ENCODE measurements at regions not wholly inside any gene's neighbourhood (a gene's known extent, or its start where the extent isn't known, plus 50 kb on each side); places are given as distances from the start of the nearest gene placed in this dataset.

DNA sequence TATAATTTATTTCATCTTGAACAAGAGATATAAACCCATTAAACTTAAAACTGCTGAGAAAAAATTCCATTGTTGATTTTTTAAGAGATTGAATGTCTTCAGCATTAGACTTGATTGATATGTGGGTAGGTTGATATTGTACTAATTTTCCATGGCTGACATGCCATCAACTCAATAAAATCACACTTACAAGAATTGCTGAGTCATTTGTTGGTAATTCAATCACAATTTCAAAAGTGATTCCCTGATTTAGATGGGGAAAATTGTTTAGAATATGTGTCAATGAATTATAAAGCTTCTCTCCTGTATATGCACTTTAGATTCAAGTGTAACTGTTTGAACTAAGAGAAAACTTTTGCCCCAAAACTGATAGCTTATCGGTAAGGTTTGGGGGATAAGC is 223.5 kb upstream of the NCAM2 start:
- Histone ChIP-seq H3K27me3 (ENCODE audit: control insufficient read depth, insufficient read depth, low read length) (no peaks in the 10 kb centered on the region), H3K4me3 (ENCODE audit: low read depth, low read length) (no peak overlapping the region), H3K9me3 (ENCODE audit: control insufficient read depth, insufficient read depth, low read length) (peaks cover 15% of the 10 kb centered on the region), H3K27ac (ENCODE audit: low read depth, low read length) (no peak overlapping the region)
- DNase-seq (ENCODE audit: low read depth, low spot score): no peak
- no peak for TF ChIP-seq CTCF (IDR thresholded peaks at IDR 0.05; ENCODE audit: low read depth, low read length)
- ChIA-PET CTCF (interaction anchor here (0.6 kb wide), 1 partner anchor 11 kb away, joined by 3 read pairs; no protein-coding TSS in a partner anchor), POLR2A (no interaction called here)

- Histone ChIP-seq H3K27ac (ENCODE audit: low read depth, low read length) (no peak overlapping the region), H3K9me3 (ENCODE audit: control insufficient read depth, insufficient read depth, low read length) (peaks cover 26% of the 10 kb centered on the region), H3K27me3 (ENCODE audit: control insufficient read depth, insufficient read depth, low read length) (no peaks in the 10 kb centered on the region), H3K4me3 (ENCODE audit: low read depth, low read length) (no peak overlapping the region)
- DNase-seq (ENCODE audit: low read depth, low spot score): no peak
- ChIA-PET POLR2A (no interaction called here), CTCF (no interaction called here)
- TF ChIP-seq CTCF (IDR thresholded peaks at IDR 0.05; ENCODE audit: low read depth, low read length): no peak
Measured at GRCh38 chr21:20779321-20779720, 218.9 kb upstream of the NCAM2 start.

- TF ChIP-seq CTCF (IDR thresholded peaks at IDR 0.05; ENCODE audit: low read depth, low read length): no peak
- Histone ChIP-seq H3K9me3 (ENCODE audit: control insufficient read depth, insufficient read depth, low read length) (peaks cover 17% of the 10 kb centered on the region), H3K27me3 (ENCODE audit: control insufficient read depth, insufficient read depth, low read length) (no peaks in the 10 kb centered on the region), H3K4me3 (ENCODE audit: low read depth, low read length) (no peak overlapping the region), H3K27ac (ENCODE audit: low read depth, low read length) (no peak overlapping the region)
- POLR2A ChIA-PET: no interaction called here
- DNase-seq (ENCODE audit: low read depth, low spot score): no peak
- CTCF ChIA-PET: no interaction called here
Measured at GRCh38 chr21:20783611-20784010, 214.6 kb upstream of the NCAM2 start.

GRCh38 chr21:20789729-20790500 is 208.3 kb upstream of the NCAM2 start:
- no peak overlapping the region for H3K27ac ChIP-seq (ENCODE audit: low read depth, low read length)
- DNase-seq (ENCODE audit: low read depth, low spot score): no peak
- H3K4me3 ChIP-seq (ENCODE audit: low read depth, low read length): no peak overlapping the region
- TF ChIP-seq CTCF (IDR thresholded peaks at IDR 0.05; ENCODE audit: low read depth, low read length): no peak
- no peaks in the 10 kb centered on the region for H3K27me3 ChIP-seq (ENCODE audit: control insufficient read depth, insufficient read depth, low read length)
- ChIA-PET POLR2A (no interaction called here), CTCF (no interaction called here)
- peaks cover 6% of the 10 kb centered on the region; the same call in 1 of the 2 replicates for H3K9me3 ChIP-seq (ENCODE audit: control insufficient read depth, insufficient read depth, low read length)

GRCh38 chr21:20800106-20800505 is 198.1 kb upstream of the NCAM2 start:
- CTCF ChIA-PET: no interaction called here
- POLR2A ChIA-PET: no interaction called here

More at GRCh38 chr21:20800106-20800505, 198.1 kb upstream of the NCAM2 start:
- Histone ChIP-seq H3K27ac (ENCODE audit: low read depth, low read length) (no peak overlapping the region), H3K4me3 (ENCODE audit: low read depth, low read length) (no peak overlapping the region), H3K9me3 (ENCODE audit: control insufficient read depth, insufficient read depth, low read length) (peaks cover 11% of the 10 kb centered on the region), H3K27me3 (ENCODE audit: control insufficient read depth, insufficient read depth, low read length) (no peaks in the 10 kb centered on the region)
- no peak for TF ChIP-seq CTCF (IDR thresholded peaks at IDR 0.05; ENCODE audit: low read depth, low read length)
- no peak for DNase-seq (ENCODE audit: low read depth, low spot score)

Data from AG04450 (cell line).